ENCODE measurements at regions not wholly inside any gene's neighbourhood (a gene's known extent, or its start where the extent isn't known, plus 50 kb on each side); places are given as distances from the start of the nearest gene placed in this dataset.

- DNase-seq, result no peak
Measured at GRCh38 chr2:173830170-173830569, 135.0 kb downstream of the SP3 start.

GRCh38 chr2:173831312-173832229, 133.6 kb downstream of the SP3 start:
- DNase-seq, result peak; percentile 58

GRCh38 chr2:173834141-173834540, 131.0 kb downstream of the SP3 start:
- no peak for DNase-seq

GRCh38 chr2:173835726-173836125, 129.4 kb downstream of the SP3 start:
- DNase-seq, result no peak

- no peak for DNase-seq
Measured at GRCh38 chr2:173841110-173841509, 124.1 kb downstream of the SP3 start.

- DNase-seq, result no peak
Measured at GRCh38 chr2:173843526-173843925, 121.6 kb downstream of the SP3 start.

GRCh38 chr2:173851141-173851641, 114.0 kb downstream of the SP3 start:
- DNase-seq, result peak; percentile 63

- no peak for DNase-seq
Measured at GRCh38 chr2:173854141-173854540, 111.0 kb downstream of the SP3 start.

- no peak for DNase-seq
Measured at GRCh38 chr2:173854840-173855239, 110.3 kb downstream of the SP3 start.

- no peak for DNase-seq
Measured at GRCh38 chr2:173855661-173856060, 109.5 kb downstream of the SP3 start.

Measured in right forelimb (tissue), 1 donor.